ENCODE measurements at regions not wholly inside any gene's neighbourhood (a gene's known extent, or its start where the extent isn't known, plus 50 kb on each side); places are given as distances from the start of the nearest gene placed in this dataset.

DNA sequence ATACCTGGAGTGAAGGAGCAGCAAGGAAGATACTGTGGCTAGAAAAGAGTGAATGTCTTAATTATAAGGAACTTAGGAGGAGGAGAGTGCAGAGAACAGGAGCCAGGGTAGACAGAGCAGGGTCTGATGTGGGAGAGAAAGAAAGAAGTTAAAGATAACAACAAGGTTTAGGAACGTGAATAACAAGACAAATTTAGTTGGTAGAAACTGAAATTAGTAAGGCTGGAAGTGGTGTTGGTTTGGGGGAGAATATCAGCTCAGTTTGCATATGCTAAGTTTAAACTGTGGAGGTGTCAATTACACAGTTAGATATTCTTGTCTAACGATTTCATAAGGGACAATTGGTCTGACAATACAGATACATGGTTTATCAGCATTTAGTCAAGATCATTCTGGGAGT, 1123.7 kb upstream of the PABPC4L start:
- DNase-seq (ENCODE audit: low spot score): no peak

DNA sequence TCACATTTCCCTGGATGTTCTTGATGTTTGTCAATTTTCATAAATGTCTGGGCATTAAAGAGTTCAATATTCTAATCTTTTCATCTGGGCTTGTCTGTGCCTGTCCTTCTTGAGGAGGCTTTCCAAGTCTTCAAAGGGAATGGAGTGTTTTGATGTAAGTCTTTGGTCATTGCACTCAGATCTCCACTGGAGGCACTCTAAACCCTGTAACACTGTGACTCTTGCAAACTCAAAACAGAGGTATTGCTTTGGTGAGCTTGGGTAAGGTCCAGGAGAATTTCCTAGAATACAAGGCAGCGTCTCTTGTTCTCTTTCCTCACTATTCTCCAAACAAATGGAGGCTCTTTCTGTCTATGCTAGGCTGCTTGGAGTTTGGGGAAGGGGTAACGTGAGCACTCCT, 1118.1 kb upstream of the PABPC4L start:
- DNase-seq (ENCODE audit: low spot score): no peak

DNA sequence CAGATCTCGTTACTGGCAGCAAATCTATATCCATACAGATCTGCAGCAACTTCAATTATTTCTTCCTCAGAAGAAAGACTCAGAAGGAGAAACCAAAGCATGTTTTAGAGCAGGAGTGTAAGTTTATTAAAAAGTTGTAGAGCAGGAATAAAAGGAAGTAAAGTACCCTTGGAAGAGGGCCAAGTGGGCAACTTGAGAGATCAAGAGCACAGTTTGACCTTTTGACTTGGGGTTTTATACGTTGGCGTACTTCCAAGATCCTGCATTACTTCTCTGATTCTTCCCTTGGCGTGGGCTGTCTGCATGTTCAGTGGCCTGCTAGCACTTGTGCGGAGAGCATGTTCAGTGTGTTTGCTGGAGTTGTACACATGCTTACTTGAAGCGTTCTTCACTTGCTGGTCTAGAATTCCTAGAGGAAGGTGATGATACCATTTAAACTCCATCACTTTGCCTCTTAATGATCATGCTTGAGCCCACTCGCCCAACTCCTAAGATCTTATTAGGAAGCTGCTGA, 1114.7 kb upstream of the PABPC4L start:
- DNase-seq (ENCODE audit: low spot score): no peak

DNA sequence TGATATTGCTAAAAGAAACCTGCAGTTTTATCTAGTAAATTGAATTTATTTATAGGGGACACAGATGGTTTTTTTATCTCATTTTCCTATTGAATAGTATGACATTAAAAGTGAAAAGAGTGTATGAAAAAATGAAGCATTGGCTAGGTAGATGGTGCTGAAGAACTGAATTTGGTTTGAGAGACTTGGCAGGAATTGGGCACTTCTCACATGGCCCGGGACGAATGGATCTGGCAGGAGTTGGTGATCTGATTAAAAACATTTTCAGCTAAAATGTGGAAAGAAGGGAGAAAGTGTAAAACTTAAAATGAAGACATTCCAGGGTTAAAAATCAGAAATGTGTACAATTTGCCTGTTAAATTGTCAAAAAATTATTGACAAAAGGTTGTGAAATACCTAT, 1088.5 kb upstream of the PABPC4L start:
- DNase-seq (ENCODE audit: low spot score): no peak

GRCh38 chr4:135283934-135284333, 1082.3 kb upstream of the PABPC4L start:
- DNase-seq (ENCODE audit: low spot score): no peak

DNA sequence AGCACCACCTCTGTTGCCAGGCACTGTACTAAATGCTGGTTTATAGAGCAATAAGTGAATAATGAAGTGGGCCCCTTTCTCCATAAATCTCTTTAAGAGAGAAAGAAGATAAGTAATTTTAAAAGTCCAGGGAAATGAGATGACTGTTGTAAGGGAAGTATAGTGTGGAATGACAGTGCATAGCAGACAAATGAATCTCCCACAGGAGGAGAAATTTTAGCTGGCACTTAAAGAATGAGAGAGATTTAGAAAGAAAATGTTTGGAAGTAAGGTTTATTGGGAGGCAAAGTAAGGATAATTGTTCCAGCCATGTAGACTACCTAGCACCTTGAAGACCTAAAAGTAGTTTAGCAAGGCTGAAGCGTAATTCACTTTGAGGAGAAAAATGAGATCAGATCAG, 1081.1 kb upstream of the PABPC4L start:
- no peak for DNase-seq (ENCODE audit: low spot score)

DNA sequence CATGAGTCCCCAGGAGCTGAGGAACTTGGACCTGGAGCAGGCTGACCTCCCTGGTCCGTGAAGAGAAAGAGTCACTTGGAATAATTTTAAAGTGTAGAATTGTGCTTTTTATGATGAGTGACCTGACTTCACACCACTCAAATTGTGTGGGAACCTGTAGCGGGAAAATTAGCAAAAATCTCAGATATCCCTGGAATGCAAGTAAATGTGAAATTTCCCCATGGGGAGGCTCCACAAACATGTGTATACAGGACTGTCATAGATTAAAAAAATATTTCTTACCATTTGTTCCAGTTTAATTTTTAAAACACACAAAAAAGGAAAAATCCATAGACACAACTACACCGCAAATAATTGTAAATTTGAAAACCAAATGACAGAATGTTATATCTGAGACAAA, 1079.6 kb upstream of the PABPC4L start:
- no peak for DNase-seq (ENCODE audit: low spot score)

GRCh38 chr4:135277980-135278315, 1076.4 kb upstream of the PABPC4L start:
- peak; percentile 51 for DNase-seq (ENCODE audit: low spot score)

- peak; percentile 35 for DNase-seq (ENCODE audit: low spot score)
These were observed 1075.7 kb upstream of the PABPC4L start for GRCh38 chr4:135277068-135277979.

DNA sequence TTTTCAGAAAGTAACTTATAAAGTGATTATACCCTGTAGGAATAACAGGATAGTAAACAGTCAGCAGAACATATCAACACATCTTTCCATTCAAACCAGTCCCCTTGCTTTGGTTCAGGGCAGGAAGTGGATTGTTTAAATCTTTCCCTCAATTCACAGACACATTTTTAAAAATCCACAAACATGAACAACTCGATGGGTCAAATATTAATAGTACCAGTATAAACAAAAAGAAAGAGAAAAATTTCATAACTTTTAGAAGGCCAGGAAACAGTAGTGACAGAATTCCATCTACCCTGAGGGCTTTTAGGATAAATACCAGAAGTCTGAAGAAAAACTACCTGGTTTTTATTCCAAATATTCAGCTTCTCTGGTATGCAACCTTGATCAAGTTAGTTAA, 1072.8 kb upstream of the PABPC4L start:
- DNase-seq (ENCODE audit: low spot score): no peak

GRCh38 chr4:135269125-135269890, 1067.7 kb upstream of the PABPC4L start:
- no peak for DNase-seq (ENCODE audit: low spot score)

DNA sequence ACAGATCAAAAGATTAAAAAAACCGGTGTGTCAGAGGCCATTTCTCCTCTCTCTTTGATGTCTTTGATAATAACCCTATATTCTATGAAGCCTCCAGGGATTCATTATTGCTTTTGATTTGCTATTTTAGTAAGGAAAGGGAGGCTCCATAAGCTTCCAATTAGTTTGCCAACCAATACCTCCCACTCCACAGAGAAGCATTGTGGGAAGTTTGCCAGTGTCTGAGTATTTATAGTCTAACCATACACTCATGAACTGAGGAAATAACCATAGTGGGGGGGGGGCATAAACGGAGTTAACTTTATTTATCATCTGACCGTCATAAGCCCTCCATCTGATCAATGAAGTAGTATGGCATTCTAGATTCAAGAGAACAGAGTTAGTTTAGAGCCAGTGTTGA, 1066.8 kb upstream of the PABPC4L start:
- no peak for DNase-seq (ENCODE audit: low spot score)

DNA sequence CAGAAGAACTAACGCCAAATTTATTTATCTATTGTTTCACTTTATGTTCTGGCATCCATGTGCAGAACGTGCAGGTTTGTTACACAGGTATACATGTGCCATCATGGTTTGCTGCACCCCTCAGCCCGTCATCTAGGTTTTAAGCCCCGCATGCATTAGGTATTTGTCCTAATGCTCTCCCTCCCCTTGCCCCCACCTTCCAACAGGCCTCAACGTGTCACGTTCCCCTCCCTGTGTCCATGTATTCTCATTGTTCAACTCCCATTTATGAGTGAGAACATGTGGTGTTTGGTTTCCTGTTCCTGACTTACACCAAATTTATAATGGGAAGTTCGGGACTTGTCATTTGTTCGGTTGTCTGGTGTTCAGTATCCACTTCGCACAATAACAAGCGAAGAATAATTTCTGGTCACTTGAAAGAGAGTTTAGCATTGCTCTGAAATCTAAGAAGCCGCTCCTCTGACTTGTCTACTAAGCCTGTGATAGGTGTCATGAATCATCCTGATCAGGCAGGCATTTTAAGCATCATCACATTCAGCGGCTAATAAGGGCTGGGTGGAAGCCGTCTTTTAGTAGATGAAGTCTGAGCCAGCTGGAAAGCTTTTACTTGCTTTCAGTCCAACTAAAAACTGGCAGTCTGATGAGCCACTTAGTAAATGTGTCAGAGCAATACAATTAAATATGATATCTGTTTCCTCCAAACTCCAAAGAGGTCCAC, 1065.7 kb upstream of the PABPC4L start:
- no peak for DNase-seq (ENCODE audit: low spot score)

GRCh38 chr4:135256111-135256510, 1054.5 kb upstream of the PABPC4L start:
- DNase-seq (ENCODE audit: low spot score): no peak

DNA sequence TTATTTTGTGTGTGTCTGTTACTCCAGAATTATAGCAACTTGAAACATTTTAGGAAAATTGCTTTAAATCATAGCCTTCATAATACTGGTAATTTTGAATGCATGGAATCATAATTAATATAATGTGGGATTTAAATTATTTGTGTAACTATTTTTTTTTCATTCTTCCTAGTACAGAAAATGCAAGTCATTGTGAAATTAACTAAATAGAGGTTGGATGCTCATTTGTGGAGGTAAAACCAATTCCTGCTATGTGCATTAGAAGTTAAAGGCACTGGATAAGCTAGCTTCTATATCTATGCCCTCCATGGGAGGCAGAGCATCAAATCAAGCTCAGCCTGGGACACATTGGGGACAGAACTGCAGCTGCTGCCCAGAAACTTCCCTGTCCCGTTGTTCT, 1048.5 kb upstream of the PABPC4L start:
- no peak for DNase-seq (ENCODE audit: low spot score)

GRCh38 chr4:135249024-135249423, 1047.4 kb upstream of the PABPC4L start:
- DNase-seq (ENCODE audit: low spot score): no peak

GRCh38 chr4:135244696-135245095, 1043.1 kb upstream of the PABPC4L start:
- peak; percentile 12 for DNase-seq (ENCODE audit: low spot score)

GRCh38 chr4:135244056-135244455, 1042.5 kb upstream of the PABPC4L start:
- peak; percentile 4 for DNase-seq (ENCODE audit: low spot score)

- DNase-seq (ENCODE audit: low spot score): peak; percentile 17
These were observed 1039.2 kb upstream of the PABPC4L start for GRCh38 chr4:135240796-135241195.

GRCh38 chr4:135239964-135240363, 1038.4 kb upstream of the PABPC4L start:
- DNase-seq (ENCODE audit: low spot score): no peak

GRCh38 chr4:135238940-135239339, 1037.4 kb upstream of the PABPC4L start:
- no peak for DNase-seq (ENCODE audit: low spot score)

- DNase-seq (ENCODE audit: low spot score): no peak
These were observed 1034.5 kb upstream of the PABPC4L start for GRCh38 chr4:135236048-135236447.

All from umbilical cord (tissue), 1 donor.